Endothelial cell of umbilical vein (primary cell): ENCODE measurements at regions not wholly inside any gene's neighbourhood (a gene's known extent, or its start where the extent isn't known, plus 50 kb on each side); places are given as distances from the start of the nearest gene placed in this dataset.

Source experiments
- BruUV-seq: library from RNA; stranded (reverse); fragments of 400-500 nt; replicated peaks from 2 replicates; lab custom pipeline; 2021; lab: Mats Ljungman, UMichigan
- CTCF ChIA-PET: fragments of 300-600, 350-600 bp; sonication (Branson Sonifier 250); formaldehyde crosslinking; loops from one replicate; lab custom pipeline; 2021; ENCODE audit warnings: antibody characterized with exemption, inconsistent platforms; lab: Charles Lee
- POLR2A ChIA-PET: fragments of 300-600, 350-600 bp; sonication (Branson Sonifier 250); formaldehyde crosslinking; loops from one replicate; lab custom pipeline; 2021; ENCODE audit warnings: antibody characterized with exemption, inconsistent platforms; lab: Charles Lee
- DNase-seq: peaks from one replicate; pipeline ENCODE4 v3.0.0-alpha.2; 2011; ENCODE audit warnings: low read depth, low spot score
- FAIRE-seq: peaks from 2 replicates; lab custom pipeline; 2011; peaks lifted over from hg19 to GRCh38; lab: Jason Lieb, UNC
- H2AFZ ChIP-seq: 2 replicates; pipeline ENCODE4 v1.6.0; 2012; ENCODE audit warnings: low read depth, low read length, control low read depth, inconsistent platforms
- H3K27ac ChIP-seq: 2 replicates; pipeline ENCODE4 v1.5.1; 2011; ENCODE audit warnings: low read depth, mild to moderate bottlenecking, control low read depth, low read length, moderate library complexity; ENCODE audit not compliant: insufficient read depth
- H3K27me3 ChIP-seq, 2 experiments: 2 replicates each; pipeline versions ENCODE4 v1.6.0 to v1.6.1; 2011; ENCODE audit warnings: low read length in 2 of 2, mixed read lengths in 1 of 2; ENCODE audit not compliant: control insufficient read depth in 2 of 2, insufficient read depth in 2 of 2
- H3K36me3 ChIP-seq, 2 experiments: 2 replicates in 1 of 2; 3 replicates in 1 of 2; pipeline ENCODE4 v1.5.1; 2011; ENCODE audit warnings: low read length in 2 of 2, mild to moderate bottlenecking in 1 of 2, moderate library complexity in 1 of 2; ENCODE audit not compliant: control insufficient read depth in 2 of 2, insufficient read depth in 2 of 2; ENCODE audit errors: extremely low read depth in 1 of 2
- H3K4me1 ChIP-seq: 3 replicates; pipeline ENCODE4 v1.5.1; 2011; ENCODE audit warnings: mild to moderate bottlenecking, low read length; ENCODE audit not compliant: control insufficient read depth, insufficient read depth; ENCODE audit errors: extremely low read depth
- H3K4me2 ChIP-seq: 2 replicates; pipeline ENCODE4 v1.6.1; 2011; ENCODE audit warnings: low read length, control low read depth, mixed read lengths; ENCODE audit not compliant: insufficient read depth
- H3K4me3 ChIP-seq, 3 experiments: fragments of 200-600 bp in 1 of 3; sonication (generic), shearing (Covaris generic) in 1 of 3; replicated peaks in 1 of 3; 2 replicates each; pipeline ENCODE4 v1.5.1; 2011 to 2016; ENCODE audit warnings: control low read depth in 3 of 3, low read length in 3 of 3, mild to moderate bottlenecking in 2 of 3, inconsistent platforms in 1 of 3, low read depth in 1 of 3, moderate library complexity in 1 of 3; ENCODE audit not compliant: insufficient read depth in 1 of 3
- H3K79me2 ChIP-seq: 2 replicates; pipeline ENCODE4 v1.6.0; 2012; ENCODE audit warnings: low read length, inconsistent platforms; ENCODE audit not compliant: control insufficient read depth, insufficient read depth
- H3K9ac ChIP-seq: replicated peaks from 2 replicates; pipeline ENCODE3; 2011; ENCODE audit warnings: low read length, control low read depth; ENCODE audit not compliant: insufficient read depth; ENCODE audit errors: extremely low read depth
- H3K9me1 ChIP-seq: replicated peaks from 3 replicates; pipeline ENCODE4 v1.6.0; 2011; ENCODE audit warnings: mild to moderate bottlenecking, low read length; ENCODE audit not compliant: control insufficient read depth, insufficient read depth; ENCODE audit errors: extremely low read depth
- H3K9me3 ChIP-seq: replicated peaks from 2 replicates; pipeline ENCODE4 v1.5.1; 2012; ENCODE audit warnings: low read length, inconsistent platforms; ENCODE audit not compliant: control insufficient read depth, insufficient read depth
- H4K20me1 ChIP-seq: replicated peaks from 2 replicates; pipeline ENCODE3; 2011; ENCODE audit warnings: mild to moderate bottlenecking, low read length; ENCODE audit not compliant: control insufficient read depth, insufficient read depth; ENCODE audit errors: extremely low read depth
- CTCF ChIP-seq, 2 donors: IDR thresholded peaks; 1 replicate in 1 of 2; 2 replicates in 1 of 2; pipeline ENCODE4 v1.5.1; 2011; ENCODE audit warnings: low read length in 2 of 2, mild to moderate bottlenecking in 2 of 2, moderate library complexity in 2 of 2, control low read depth in 1 of 2, inconsistent platforms in 1 of 2, low read depth in 1 of 2; ENCODE audit not compliant: insufficient read depth in 1 of 2; ENCODE audit errors: extremely low read depth in 1 of 2
- EZH2 ChIP-seq: IDR thresholded peaks from 2 replicates; pipeline ENCODE4 v1.6.1; 2012; ENCODE audit warnings: borderline replicate concordance, low read depth, mild to moderate bottlenecking, moderate library complexity, low read length, inconsistent platforms; ENCODE audit not compliant: severe bottlenecking
- FOS ChIP-seq: IDR thresholded peaks from 2 replicates; pipeline ENCODE4 v1.6.1; 2011; ENCODE audit warnings: mild to moderate bottlenecking, low read length, moderate library complexity, borderline replicate concordance; ENCODE audit not compliant: insufficient read depth
- GATA2 ChIP-seq: IDR thresholded peaks from 2 replicates; pipeline ENCODE4 v1.7.0; 2011; ENCODE audit warnings: low read depth, mild to moderate bottlenecking, moderate library complexity, mixed read lengths, low read length; ENCODE audit not compliant: insufficient read length, insufficient read depth
- JUN ChIP-seq: IDR thresholded peaks from 2 replicates; pipeline ENCODE4 v1.6.1; 2011; ENCODE audit warnings: borderline replicate concordance, low read depth; ENCODE audit not compliant: insufficient read length, insufficient read depth
- MAX ChIP-seq: IDR thresholded peaks from 2 replicates; pipeline ENCODE4 v1.6.1; 2011; ENCODE audit not compliant: insufficient read depth, insufficient read length
- MYC ChIP-seq: IDR thresholded peaks from one replicate; pipeline ENCODE4 v1.6.1; 2011; ENCODE audit warnings: mild to moderate bottlenecking, low read depth, low read length
- POLR2A ChIP-seq: IDR thresholded peaks from 2 replicates; pipeline ENCODE4 v1.6.1; 2012; ENCODE audit warnings: low read depth, mild to moderate bottlenecking, control low read depth, low read length
- POLR2AphosphoS5 ChIP-seq: IDR thresholded peaks from 2 replicates; pipeline ENCODE4 v1.6.1; 2012; ENCODE audit warnings: low read depth, mild to moderate bottlenecking, control low read depth, low read length, moderate library complexity; ENCODE audit not compliant: insufficient read depth
- dilution Hi-C: fragments of 300-500 bp; cut with MboI; formaldehyde crosslinking; loops from one replicate; pipeline ENCODE4 v1.15.0; 2019; ENCODE audit warnings: low sequenced_read_pairs; ENCODE audit not compliant: extremely low pct_ligation_motif_present
- intact Hi-C: fragments of 100-400 bp; cut with micrococcal nuclease; formaldehyde crosslinking; loops from one replicate; pipeline ENCODE4 v1.10.0; 2022

- no peaks in the 10 kb centered on the region for H3K9me3 ChIP-seq
- no peaks in the 10 kb centered on the region for H3K27me3 ChIP-seq
- H2AFZ ChIP-seq, result no peak overlapping the region
- peaks cover 10% of the 10 kb centered on the region for H3K4me1 ChIP-seq
- no peak overlapping the region for H3K4me3 ChIP-seq
- DNase-seq, result no peak
- ChIA-PET CTCF (interaction anchor here (1.3 kb wide), 1 partner anchor 85 kb away, joined by 3 read pairs; no protein-coding TSS in a partner anchor), POLR2A (no interaction called here)
- H3K9me1 ChIP-seq, result no peaks in the 10 kb centered on the region
- no peaks in the 10 kb centered on the region for H3K79me2 ChIP-seq
- intact Hi-C loops (no loop called here), dilution Hi-C loops (no loop called here)
- FAIRE-seq, result no peak
- no peak overlapping the region for H3K9ac ChIP-seq
- H4K20me1 ChIP-seq, result no peaks in the 10 kb centered on the region
- no TSS peak for BruUV-seq
- H3K36me3 ChIP-seq, result no peaks in the 10 kb centered on the region
- no peak overlapping the region for H3K4me2 ChIP-seq
- no peak for TF ChIP-seq POLR2AphosphoS5
- no peak for TF ChIP-seq JUN
- no peak for TF ChIP-seq EZH2
- TF ChIP-seq MYC, result no peak
- TF ChIP-seq FOS, result no peak
- no peak for TF ChIP-seq CTCF (IDR thresholded peaks at IDR 0.05; ENCODE audit: extremely low read depth in 1 of 2, insufficient read depth in 1 of 2, low read depth in 1 of 2, low read length in 2 of 2)
- TF ChIP-seq GATA2, result no peak
- no peak for TF ChIP-seq POLR2A
- TF ChIP-seq MAX, result no peak
- H3K27ac ChIP-seq, result no peak overlapping the region
Observed at GRCh38 chr14:54090274-54090673, 133.6 kb upstream of the BMP4 start.
